Left lung (tissue), 4 donors: ENCODE measurements at regions not wholly inside any gene's neighbourhood (a gene's known extent, or its start where the extent isn't known, plus 50 kb on each side); places are given as distances from the start of the nearest gene placed in this dataset.

ENCODE experiments used
- ATAC-seq: fragments of 200-7000 bp; cut with Tn5 transposase; one replicate; pipeline ENCODE4 v1.9.1; 2020; ENCODE audit warnings: moderate library complexity
- DNase-seq, 4 donors: peaks; one replicate each; pipeline ENCODE4 v3.0.0-alpha.2; 2013 to 2020
- H3K27ac ChIP-seq, 2 donors: fragments of 200-600 bp; sonication (generic) in 1 of 2; one replicate each; pipeline versions ENCODE4 v1.5.0 to v1.8.0; 2020 to 2021
- H3K27me3 ChIP-seq, 2 donors: fragments of 200-600 bp; sonication (generic) in 1 of 2; one replicate each; pipeline versions ENCODE4 v1.5.0 to v1.8.0; 2020 to 2021
- H3K36me3 ChIP-seq, 2 donors: fragments of 200-600 bp; sonication (generic) in 1 of 2; one replicate each; pipeline versions ENCODE4 v1.5.0 to v1.8.0; 2020 to 2021
- H3K4me1 ChIP-seq, 2 donors: fragments of 200-600 bp; one replicate each; pipeline ENCODE4 v1.8.0; 2021
- H3K4me3 ChIP-seq, 2 donors: fragments of 200-600 bp; sonication (generic) in 1 of 2; one replicate each; pipeline versions ENCODE4 v1.5.0 to v1.8.0; 2020 to 2021; ENCODE audit warnings: mild to moderate bottlenecking in 1 of 2
- H3K9me3 ChIP-seq, 2 donors: fragments of 200-600 bp; sonication (generic) in 1 of 2; one replicate each; pipeline versions ENCODE4 v1.5.0 to v1.8.0; 2020 to 2021
- CTCF ChIP-seq, 2 donors: fragments of 200-600 bp; sonication (generic) in 1 of 2; IDR thresholded peaks; one replicate each; pipeline versions ENCODE4 v1.5.0 to v1.8.0; 2021; ENCODE audit warnings: antibody characterized with exemption in 2 of 2
- intact Hi-C, 2 donors: fragments of 100-400 bp; cut with DNase I; formaldehyde crosslinking; loops; one replicate each; pipeline versions ENCODE4 v1.11.2 to v1.14.2; 2022
- donor health status: DM: no; HTN: yes; CAD: no.
- donor health status: DM: no; HTN: no; CAD: no.

- ATAC-seq (no peak), DNase-seq (no peak)
- H3K27me3 ChIP-seq: no peaks in the 10 kb centered on the region
- no peak for TF ChIP-seq CTCF (IDR thresholded peaks at IDR 0.05)
- H3K27ac ChIP-seq: no peak overlapping the region
- peaks cover 0 to 24% of the 10 kb centered on the region in 2 donors for H3K9me3 ChIP-seq
- intact Hi-C loops: no loop called here
- no peaks in the 10 kb centered on the region for H3K36me3 ChIP-seq
- no peaks in the 10 kb centered on the region for H3K4me1 ChIP-seq
- no peak overlapping the region for H3K4me3 ChIP-seq
Measured at GRCh38 chr5:125256296-125256695, 509.9 kb upstream of the ZNF608 start.

GRCh38 chr5:125257057-125257972 is 510.9 kb upstream of the ZNF608 start:
- ATAC-seq: no peak
- intact Hi-C loops: no loop called here
- Histone ChIP-seq H3K9me3 (peaks cover 0 to 26% of the 10 kb centered on the region in 2 donors), H3K27ac (no peak overlapping the region), H3K4me1 (no peaks in the 10 kb centered on the region), H3K27me3 (no peaks in the 10 kb centered on the region), H3K4me3 (no peak overlapping the region), H3K36me3 (no peaks in the 10 kb centered on the region)
- TF ChIP-seq CTCF (IDR thresholded peaks at IDR 0.05): no peak
- DNase-seq: peak in 2 of 4 donors; percentile 8 to 29

GRCh38 chr5:125257997-125258396 is 511.6 kb upstream of the ZNF608 start:
- Histone ChIP-seq H3K4me1 (no peaks in the 10 kb centered on the region), H3K4me3 (no peak overlapping the region), H3K27me3 (no peaks in the 10 kb centered on the region), H3K27ac (no peak overlapping the region), H3K9me3 (peaks cover 0 to 26% of the 10 kb centered on the region in 2 donors), H3K36me3 (no peaks in the 10 kb centered on the region)
- DNase-seq (no peak), ATAC-seq (no peak)
- intact Hi-C loops: no loop called here
- no peak for TF ChIP-seq CTCF (IDR thresholded peaks at IDR 0.05)

GRCh38 chr5:125258615-125259014 is 512.2 kb upstream of the ZNF608 start:
- DNase-seq (no peak), ATAC-seq (no peak)
- H3K36me3 ChIP-seq: no peaks in the 10 kb centered on the region
- TF ChIP-seq CTCF (IDR thresholded peaks at IDR 0.05): no peak
- no peaks in the 10 kb centered on the region for H3K4me1 ChIP-seq
- no peak overlapping the region for H3K27ac ChIP-seq
- H3K9me3 ChIP-seq: peaks cover 0 to 20% of the 10 kb centered on the region in 2 donors
- H3K4me3 ChIP-seq: no peak overlapping the region
- H3K27me3 ChIP-seq: no peaks in the 10 kb centered on the region
- intact Hi-C loops: no loop called here

GRCh38 chr5:125261505-125262250 is 515.2 kb upstream of the ZNF608 start:
- ATAC-seq: no peak
- H3K9me3 ChIP-seq: peaks cover 0 to 7% of the 10 kb centered on the region in 2 donors
- H3K4me1 ChIP-seq: no peaks in the 10 kb centered on the region
- no peak overlapping the region for H3K4me3 ChIP-seq
- no peaks in the 10 kb centered on the region for H3K27me3 ChIP-seq
- no peak for TF ChIP-seq CTCF (IDR thresholded peaks at IDR 0.05)
- intact Hi-C loops: no loop called here
- no peaks in the 10 kb centered on the region for H3K36me3 ChIP-seq
- DNase-seq: no peak
- no peak overlapping the region for H3K27ac ChIP-seq
